ENCODE measurements at regions not wholly inside any gene's neighbourhood (a gene's known extent, or its start where the extent isn't known, plus 50 kb on each side); places are given as distances from the start of the nearest gene placed in this dataset.

DNA sequence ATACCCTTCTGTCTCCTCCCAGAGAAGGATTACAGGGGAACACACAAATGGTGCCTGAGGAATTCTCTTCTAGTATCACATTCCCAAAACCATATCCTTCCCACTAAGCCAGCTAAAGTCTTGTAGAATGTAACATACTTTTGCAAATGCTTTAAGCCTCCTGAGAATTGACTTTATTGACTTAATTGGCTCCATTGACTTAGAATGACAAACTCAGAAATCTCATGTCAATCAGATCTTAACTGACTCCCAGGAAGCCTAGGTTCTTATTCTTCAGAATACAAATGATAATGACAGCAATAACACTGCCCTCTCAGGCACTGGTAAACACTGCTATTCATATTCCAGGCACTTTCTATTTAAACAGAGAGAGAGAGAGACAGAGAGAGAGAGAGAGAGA, 356.9 kb upstream of the PRKCQ start:
- TF ChIP-seq, protein P1, sequence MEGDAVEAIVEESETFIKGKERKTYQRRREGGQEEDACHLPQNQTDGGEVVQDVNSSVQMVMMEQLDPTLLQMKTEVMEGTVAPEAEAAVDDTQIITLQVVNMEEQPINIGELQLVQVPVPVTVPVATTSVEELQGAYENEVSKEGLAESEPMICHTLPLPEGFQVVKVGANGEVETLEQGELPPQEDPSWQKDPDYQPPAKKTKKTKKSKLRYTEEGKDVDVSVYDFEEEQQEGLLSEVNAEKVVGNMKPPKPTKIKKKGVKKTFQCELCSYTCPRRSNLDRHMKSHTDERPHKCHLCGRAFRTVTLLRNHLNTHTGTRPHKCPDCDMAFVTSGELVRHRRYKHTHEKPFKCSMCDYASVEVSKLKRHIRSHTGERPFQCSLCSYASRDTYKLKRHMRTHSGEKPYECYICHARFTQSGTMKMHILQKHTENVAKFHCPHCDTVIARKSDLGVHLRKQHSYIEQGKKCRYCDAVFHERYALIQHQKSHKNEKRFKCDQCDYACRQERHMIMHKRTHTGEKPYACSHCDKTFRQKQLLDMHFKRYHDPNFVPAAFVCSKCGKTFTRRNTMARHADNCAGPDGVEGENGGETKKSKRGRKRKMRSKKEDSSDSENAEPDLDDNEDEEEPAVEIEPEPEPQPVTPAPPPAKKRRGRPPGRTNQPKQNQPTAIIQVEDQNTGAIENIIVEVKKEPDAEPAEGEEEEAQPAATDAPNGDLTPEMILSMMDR (IDR thresholded peaks at IDR 0.05) = no peak
- TF ChIP-seq POLR2A (IDR thresholded peaks at IDR 0.05) = no peak
